Esophagus squamous epithelium (tissue), 5 donors: ENCODE measurements at regions not wholly inside any gene's neighbourhood (a gene's known extent, or its start where the extent isn't known, plus 50 kb on each side); places are given as distances from the start of the nearest gene placed in this dataset.

Experiments used
- DNase-seq: peaks from one replicate; lab custom pipeline; 2025; lab: John Stamatoyannopoulos, UW
- H3K27ac ChIP-seq, 4 donors: fragments of 200-600 bp; sonication (generic); one replicate each; pipeline ENCODE4 v1.5.1; 2016 to 2019; ENCODE audit warnings: mild to moderate bottlenecking in 1 of 4
- H3K27me3 ChIP-seq, 4 donors: fragments of 200-600 bp; sonication (generic); 1 replicate in 3 of 4; 2 replicates in 1 of 4; pipeline versions ENCODE4 v1.5.1 to v1.6.0; 2017 to 2021; ENCODE audit warnings: antibody characterized with exemption in 1 of 4
- H3K36me3 ChIP-seq, 3 donors: fragments of 200-600 bp; sonication (generic); one replicate each; pipeline ENCODE4 v1.5.1; 2016 to 2019
- H3K4me1 ChIP-seq, 3 donors: fragments of 200-600 bp; sonication (generic); one replicate each; pipeline ENCODE4 v1.5.1; 2017 to 2019
- H3K4me3 ChIP-seq, 4 donors: fragments of 200-600 bp; sonication (generic); 1 replicate in 3 of 4; 2 replicates in 1 of 4; pipeline ENCODE4 v1.5.1; 2016 to 2019; ENCODE audit warnings: mild to moderate bottlenecking in 2 of 4, moderate library complexity in 1 of 4
- H3K9me3 ChIP-seq, 3 donors: fragments of 200-600 bp; sonication (generic); one replicate each; pipeline ENCODE4 v1.5.1; 2016 to 2019
- POLR2A ChIP-seq, 4 donors: fragments of 450-650 bp; IDR thresholded peaks; one replicate each; pipeline ENCODE4 v1.6.1; 2017; ENCODE audit warnings: antibody characterized with exemption in 4 of 4, mild to moderate bottlenecking in 4 of 4, moderate library complexity in 3 of 4
- WGBS, 2 donors: methylation state at CpG; one replicate each; pipeline ENCODE4 v1.1.5; 2018; 5-methylcytosine and 5-hydroxymethylcytosine counted together
- intact Hi-C: fragments of 100-400 bp; cut with DNase I; formaldehyde crosslinking; loops from one replicate; pipeline ENCODE4 v1.15.0; 2022
- TF ChIP-seq, protein P1 (sequence below), 6 experiments: fragments of 450-650 bp in 4 of 6; fragments of 200-600 bp in 2 of 6; sonication (generic) in 2 of 6; IDR thresholded peaks; one replicate each; pipeline ENCODE4 v1.5.1; 2016 to 2019; ENCODE audit warnings: antibody characterized with exemption in 6 of 6, mild to moderate bottlenecking in 4 of 6, moderate library complexity in 4 of 6
- donor health status: DM: yes; HTN: yes; CAD: no.

DNA sequence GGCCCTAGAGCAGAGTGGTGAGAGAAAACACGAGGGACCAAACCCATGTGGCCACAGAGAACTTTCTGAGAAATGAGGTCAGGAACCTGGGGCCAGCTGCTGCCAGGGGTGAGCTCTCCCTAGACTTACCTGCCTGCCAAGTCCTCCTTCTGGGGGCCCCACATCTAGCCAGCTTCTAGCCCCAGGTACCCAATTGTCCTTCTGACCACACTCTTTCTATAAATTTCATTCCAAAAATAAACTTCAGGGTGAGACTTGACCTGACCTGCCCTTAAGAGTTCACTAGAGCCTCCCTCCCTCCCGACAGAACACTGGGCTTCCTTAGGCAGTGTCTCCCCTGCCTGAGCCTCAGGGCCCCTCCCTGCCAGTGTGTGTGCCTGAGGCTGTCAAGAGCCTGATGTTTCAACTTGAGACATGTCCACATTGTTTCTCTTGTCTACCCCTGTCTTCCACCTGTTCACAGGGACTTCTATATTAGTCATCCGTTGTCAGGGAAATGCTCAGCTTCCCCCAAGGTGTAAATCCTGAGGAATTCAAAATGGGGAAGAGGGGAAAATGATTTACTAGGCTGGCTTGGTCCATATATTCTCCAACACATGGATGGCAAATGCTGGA is 312.8 kb upstream of the TLE3 start:
- H3K4me3 ChIP-seq = no peak overlapping the region
- H3K4me1 ChIP-seq = no peaks in the 10 kb centered on the region
- no peak for TF ChIP-seq POLR2A (IDR thresholded peaks at IDR 0.05)
- TF ChIP-seq, protein P1, sequence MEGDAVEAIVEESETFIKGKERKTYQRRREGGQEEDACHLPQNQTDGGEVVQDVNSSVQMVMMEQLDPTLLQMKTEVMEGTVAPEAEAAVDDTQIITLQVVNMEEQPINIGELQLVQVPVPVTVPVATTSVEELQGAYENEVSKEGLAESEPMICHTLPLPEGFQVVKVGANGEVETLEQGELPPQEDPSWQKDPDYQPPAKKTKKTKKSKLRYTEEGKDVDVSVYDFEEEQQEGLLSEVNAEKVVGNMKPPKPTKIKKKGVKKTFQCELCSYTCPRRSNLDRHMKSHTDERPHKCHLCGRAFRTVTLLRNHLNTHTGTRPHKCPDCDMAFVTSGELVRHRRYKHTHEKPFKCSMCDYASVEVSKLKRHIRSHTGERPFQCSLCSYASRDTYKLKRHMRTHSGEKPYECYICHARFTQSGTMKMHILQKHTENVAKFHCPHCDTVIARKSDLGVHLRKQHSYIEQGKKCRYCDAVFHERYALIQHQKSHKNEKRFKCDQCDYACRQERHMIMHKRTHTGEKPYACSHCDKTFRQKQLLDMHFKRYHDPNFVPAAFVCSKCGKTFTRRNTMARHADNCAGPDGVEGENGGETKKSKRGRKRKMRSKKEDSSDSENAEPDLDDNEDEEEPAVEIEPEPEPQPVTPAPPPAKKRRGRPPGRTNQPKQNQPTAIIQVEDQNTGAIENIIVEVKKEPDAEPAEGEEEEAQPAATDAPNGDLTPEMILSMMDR (IDR thresholded peaks at IDR 0.05) = no peak
- 43 to 49% methylated on average over 2 to 3 of the region's 3 CpGs for WGBS, 2 donors
- peaks cover 0 to 5% (median 0%) of the 10 kb centered on the region in 3 donors for H3K9me3 ChIP-seq
- peaks cover 0 to 50% (median 0%) of the 10 kb centered on the region in 4 donors for H3K27me3 ChIP-seq
- H3K27ac ChIP-seq = no peak overlapping the region
- intact Hi-C loops = no loop called here
- no peak for DNase-seq
- H3K36me3 ChIP-seq = no peaks in the 10 kb centered on the region

DNA sequence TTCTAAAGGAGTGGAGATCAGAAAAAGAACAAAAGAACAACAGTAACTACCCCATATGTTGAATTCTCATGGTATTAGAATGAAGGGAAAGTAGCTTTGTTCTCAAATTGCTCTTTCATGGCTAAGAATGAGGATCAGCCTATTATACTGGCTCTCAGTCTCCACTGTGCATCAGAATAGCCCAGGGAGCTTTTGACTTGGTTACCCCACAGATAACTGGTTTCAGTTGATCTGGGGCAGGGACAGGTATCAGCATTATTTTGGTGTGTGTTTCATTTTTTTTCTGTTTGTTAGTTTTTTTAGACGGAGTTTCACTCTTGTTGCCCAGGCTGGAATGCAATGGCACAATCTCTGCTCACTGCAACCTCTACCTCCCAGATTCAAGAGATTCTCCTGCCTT is 311.7 kb upstream of the TLE3 start:
- no peak for DNase-seq
- WGBS, 2 donors = 100% methylated on average over 1 of the region's 1 CpG
- intact Hi-C loops = no loop called here

DNA sequence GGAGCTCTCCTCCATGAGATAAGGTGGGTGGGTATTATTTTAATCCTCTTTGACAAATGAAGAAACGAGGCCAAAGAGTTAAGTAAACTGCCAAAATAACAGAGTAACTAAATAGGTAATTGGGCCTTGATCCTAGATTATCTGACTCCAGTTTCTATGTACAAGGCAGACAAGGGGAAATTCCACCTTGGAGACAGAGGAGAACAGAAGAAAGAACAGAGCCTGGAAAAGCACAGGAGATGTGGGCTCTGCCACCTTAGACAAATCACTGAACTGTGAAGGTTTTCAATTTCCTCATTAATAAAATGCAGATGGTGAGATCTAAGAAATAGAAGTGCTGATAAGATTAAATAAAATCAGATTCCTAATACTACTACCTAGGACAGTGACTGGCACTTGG is 310.2 kb upstream of the TLE3 start:
- TF ChIP-seq, protein P1 (IDR thresholded peaks at IDR 0.05) = no peak
- TF ChIP-seq POLR2A (IDR thresholded peaks at IDR 0.05) = no peak

More for the DNA sequence above, 311.7 kb upstream of the TLE3 start:
- H3K27me3 ChIP-seq = peaks cover 0 to 53% (median 0%) of the 10 kb centered on the region in 4 donors
- H3K4me1 ChIP-seq = no peaks in the 10 kb centered on the region
- TF ChIP-seq, protein P1 (IDR thresholded peaks at IDR 0.05) = no peak
- no peak for TF ChIP-seq POLR2A (IDR thresholded peaks at IDR 0.05)
- no peaks in the 10 kb centered on the region for H3K36me3 ChIP-seq
- peaks cover 0 to 5% (median 0%) of the 10 kb centered on the region in 3 donors for H3K9me3 ChIP-seq
- H3K4me3 ChIP-seq = no peak overlapping the region
- no peak overlapping the region for H3K27ac ChIP-seq

DNA sequence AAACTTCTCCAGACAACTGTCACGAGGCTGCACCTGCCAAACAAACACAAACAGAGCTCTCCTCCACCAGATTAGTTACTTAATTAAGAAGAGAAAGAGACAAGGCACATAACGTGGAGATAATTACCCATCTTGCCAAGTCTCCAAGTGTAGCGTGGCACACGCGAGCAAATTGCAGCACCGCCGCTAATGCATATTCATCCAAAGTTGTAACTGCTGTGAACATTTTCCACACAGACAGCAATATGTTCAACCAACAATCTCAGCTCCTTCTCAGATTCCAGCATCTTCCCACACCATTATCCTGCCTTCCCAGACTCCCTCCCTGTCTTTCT is 309.6 kb upstream of the TLE3 start:
- Histone ChIP-seq H3K36me3 (no peaks in the 10 kb centered on the region), H3K9me3 (peaks cover 0 to 5% (median 0%) of the 10 kb centered on the region in 3 donors), H3K27ac (no peak overlapping the region), H3K4me3 (no peak overlapping the region), H3K4me1 (no peaks in the 10 kb centered on the region), H3K27me3 (peaks cover 0 to 71% (median 0%) of the 10 kb centered on the region in 4 donors)
- intact Hi-C loops = no loop called here
- 79 to 80% methylated on average over 7 of the region's 7 CpGs for WGBS, 2 donors
- no peak for DNase-seq
- no peak for TF ChIP-seq POLR2A (IDR thresholded peaks at IDR 0.05)
- TF ChIP-seq, protein P1 (IDR thresholded peaks at IDR 0.05) = no peak

More for the DNA sequence above, 310.2 kb upstream of the TLE3 start:
- intact Hi-C loops = no loop called here
- 55 to 88% methylated on average over 1 of the region's 1 CpG for WGBS, 2 donors
- Histone ChIP-seq H3K27me3 (peaks cover 0 to 67% (median 0%) of the 10 kb centered on the region in 4 donors), H3K27ac (no peak overlapping the region), H3K9me3 (peaks cover 0 to 5% (median 0%) of the 10 kb centered on the region in 3 donors), H3K4me3 (no peak overlapping the region), H3K4me1 (no peaks in the 10 kb centered on the region), H3K36me3 (no peaks in the 10 kb centered on the region)
- no peak for DNase-seq

GRCh38 chr15:70406617-70407335 is 309.1 kb upstream of the TLE3 start:
- intact Hi-C loops = no loop called here
- H3K9me3 ChIP-seq = peaks cover 0 to 5% (median 0%) of the 10 kb centered on the region in 3 donors
- H3K36me3 ChIP-seq = no peaks in the 10 kb centered on the region
- no peak for TF ChIP-seq POLR2A (IDR thresholded peaks at IDR 0.05)
- TF ChIP-seq, protein P1 (IDR thresholded peaks at IDR 0.05) = no peak
- DNase-seq = no peak
- 74 to 78% methylated on average over 7 to 8 of the region's 10 CpGs for WGBS, 2 donors
- no peaks in the 10 kb centered on the region for H3K4me1 ChIP-seq
- no peak overlapping the region for H3K4me3 ChIP-seq
- H3K27ac ChIP-seq = no peak overlapping the region
- H3K27me3 ChIP-seq = peaks cover 0 to 72% (median under 1%) of the 10 kb centered on the region in 4 donors
